OCI-LY3 (cell line): ENCODE measurements at regions not wholly inside any gene's neighbourhood (a gene's known extent, or its start where the extent isn't known, plus 50 kb on each side); places are given as distances from the start of the nearest gene placed in this dataset.

Source experiments
- H2AFZ ChIP-seq: fragments of 200-600, 300-600 bp; shearing (Covaris generic); 2 replicates; pipeline ENCODE4 v1.6.0; 2014; ENCODE audit warnings: antibody characterized with exemption, low read depth, low read length
- H3K27ac ChIP-seq: fragments of 200-600, 300-600 bp; sonication (generic); 2 replicates; pipeline ENCODE4 v1.5.1; 2014; ENCODE audit warnings: mild to moderate bottlenecking, low read length, moderate library complexity, mixed read lengths
- H3K27me3 ChIP-seq: fragments of 200-600, 300-600 bp; sonication (generic); 2 replicates; pipeline ENCODE4 v1.6.1; 2014; ENCODE audit warnings: low read depth, low read length, mixed read lengths
- H3K36me3 ChIP-seq: fragments of 200-600, 300-600 bp; sonication (generic); replicated peaks from 2 replicates; pipeline ENCODE3; 2014; ENCODE audit warnings: low read depth, low read length, mixed read lengths
- H3K4me1 ChIP-seq: fragments of 300-600, 200-600 bp; sonication (generic); 2 replicates; pipeline ENCODE4 v1.6.1; 2014; ENCODE audit warnings: low read length, mixed read lengths
- H3K4me2 ChIP-seq: fragments of 200-600, 300-600 bp; sonication (generic); 2 replicates; pipeline ENCODE4 v1.6.1; 2014; ENCODE audit warnings: low read length, mixed read lengths
- H3K4me3 ChIP-seq: fragments of 300-600, 200-600 bp; sonication (generic); 2 replicates; pipeline ENCODE4 v1.5.1; 2014; ENCODE audit warnings: antibody characterized with exemption, mild to moderate bottlenecking, low read length, moderate library complexity
- H3K79me2 ChIP-seq: fragments of 300-600, 200-600 bp; shearing (Covaris generic); 2 replicates; pipeline ENCODE4 v1.6.1; 2014; ENCODE audit warnings: mild to moderate bottlenecking, low read length, mixed read lengths
- H3K9ac ChIP-seq: fragments of 300-600, 200-600 bp; shearing (Covaris generic); 2 replicates; pipeline ENCODE4 v1.6.0; 2014; ENCODE audit warnings: mild to moderate bottlenecking, low read length, moderate library complexity
- H3K9me3 ChIP-seq: fragments of 200-600, 300-600 bp; shearing (Covaris generic); 2 replicates; pipeline ENCODE4 v1.6.1; 2014; ENCODE audit warnings: low read length, mixed read lengths; ENCODE audit not compliant: insufficient read depth
- H4K20me1 ChIP-seq: fragments of 200-600, 300-600 bp; sonication (generic); 2 replicates; pipeline ENCODE4 v1.6.1; 2016; ENCODE audit warnings: low read length, mixed read lengths; ENCODE audit not compliant: insufficient read depth
- EZH2phosphoT487 ChIP-seq: fragments of 200-600 bp; shearing (Covaris generic); IDR thresholded peaks from 2 replicates; pipeline ENCODE4 v1.6.1; 2018; ENCODE audit warnings: antibody characterized with exemption, mixed run types, low read depth
- TF ChIP-seq, protein P1 (sequence below): fragments of 200-600, 300-600 bp; sonication (generic); IDR thresholded peaks from 2 replicates; pipeline ENCODE4 v1.5.1; 2014; ENCODE audit warnings: antibody characterized with exemption, low read length, low read depth

DNA sequence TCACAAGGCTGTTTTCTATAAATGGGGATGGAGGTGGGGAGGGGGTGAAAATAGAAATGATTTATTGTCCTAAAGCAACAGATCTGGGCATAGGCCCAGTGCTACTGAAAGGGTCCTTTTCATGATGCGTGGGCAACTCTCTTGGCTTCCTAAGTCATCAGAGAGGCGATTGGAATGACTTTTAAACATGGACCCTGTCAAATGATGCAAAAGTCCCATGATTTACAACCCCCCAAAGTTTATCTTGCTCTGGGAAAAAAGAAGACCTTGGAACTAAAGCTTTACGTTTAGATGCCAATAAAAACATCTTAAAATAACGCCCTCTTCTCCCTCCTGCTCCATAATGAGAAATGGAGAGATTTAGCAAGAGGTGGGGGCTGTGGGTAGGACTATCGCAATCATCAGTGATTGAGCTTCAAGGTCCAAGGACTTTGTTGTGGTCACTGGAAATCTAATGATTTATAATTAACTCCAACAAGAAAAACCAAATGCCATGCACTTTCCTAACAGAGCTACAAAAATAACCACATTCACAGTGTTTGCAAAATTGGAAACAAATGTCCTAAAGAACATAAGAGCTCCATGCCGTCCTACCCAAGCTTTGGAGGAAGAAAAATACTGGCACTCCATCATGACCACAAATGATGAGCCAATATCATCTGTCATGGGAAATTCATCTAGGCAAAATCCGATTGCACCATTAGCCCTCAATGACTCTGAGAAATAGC lies 167.5 kb upstream of the CLINT1 start:
- TF ChIP-seq, protein P1, sequence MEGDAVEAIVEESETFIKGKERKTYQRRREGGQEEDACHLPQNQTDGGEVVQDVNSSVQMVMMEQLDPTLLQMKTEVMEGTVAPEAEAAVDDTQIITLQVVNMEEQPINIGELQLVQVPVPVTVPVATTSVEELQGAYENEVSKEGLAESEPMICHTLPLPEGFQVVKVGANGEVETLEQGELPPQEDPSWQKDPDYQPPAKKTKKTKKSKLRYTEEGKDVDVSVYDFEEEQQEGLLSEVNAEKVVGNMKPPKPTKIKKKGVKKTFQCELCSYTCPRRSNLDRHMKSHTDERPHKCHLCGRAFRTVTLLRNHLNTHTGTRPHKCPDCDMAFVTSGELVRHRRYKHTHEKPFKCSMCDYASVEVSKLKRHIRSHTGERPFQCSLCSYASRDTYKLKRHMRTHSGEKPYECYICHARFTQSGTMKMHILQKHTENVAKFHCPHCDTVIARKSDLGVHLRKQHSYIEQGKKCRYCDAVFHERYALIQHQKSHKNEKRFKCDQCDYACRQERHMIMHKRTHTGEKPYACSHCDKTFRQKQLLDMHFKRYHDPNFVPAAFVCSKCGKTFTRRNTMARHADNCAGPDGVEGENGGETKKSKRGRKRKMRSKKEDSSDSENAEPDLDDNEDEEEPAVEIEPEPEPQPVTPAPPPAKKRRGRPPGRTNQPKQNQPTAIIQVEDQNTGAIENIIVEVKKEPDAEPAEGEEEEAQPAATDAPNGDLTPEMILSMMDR = no peak
- TF ChIP-seq EZH2phosphoT487 = no peak
- H3K79me2 ChIP-seq = no peaks in the 10 kb centered on the region
- no peaks in the 10 kb centered on the region for H3K4me1 ChIP-seq
- H3K4me2 ChIP-seq = no peak overlapping the region
- H3K9ac ChIP-seq = no peak overlapping the region
- no peak overlapping the region for H3K27ac ChIP-seq
- H3K9me3 ChIP-seq = no peaks in the 10 kb centered on the region
- H3K27me3 ChIP-seq = no peaks in the 10 kb centered on the region
- no peak overlapping the region for H3K4me3 ChIP-seq
- no peaks in the 10 kb centered on the region for H4K20me1 ChIP-seq
- no peaks in the 10 kb centered on the region for H3K36me3 ChIP-seq
- no peak overlapping the region for H2AFZ ChIP-seq

DNA sequence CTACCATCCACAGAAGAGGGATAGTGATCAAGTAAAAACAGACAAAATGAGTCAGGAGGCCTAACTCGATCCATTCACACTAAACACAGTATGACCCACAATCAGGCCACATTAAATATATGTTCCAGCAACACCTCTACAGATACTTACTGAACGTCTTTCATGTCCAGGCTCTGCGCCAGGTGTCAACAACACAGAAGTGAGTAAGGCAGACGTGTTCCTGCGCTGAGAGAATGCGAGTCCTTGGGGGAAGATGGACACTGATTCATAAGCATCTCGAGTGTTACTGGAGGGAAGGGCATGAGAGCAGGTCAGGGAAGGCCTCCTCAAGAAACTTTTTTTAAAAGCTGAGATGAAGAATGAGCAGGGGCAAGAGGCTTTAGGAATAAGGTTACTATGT lies 164.3 kb upstream of the CLINT1 start:
- H3K27ac ChIP-seq = no peak overlapping the region
- H3K9me3 ChIP-seq = no peaks in the 10 kb centered on the region

DNA sequence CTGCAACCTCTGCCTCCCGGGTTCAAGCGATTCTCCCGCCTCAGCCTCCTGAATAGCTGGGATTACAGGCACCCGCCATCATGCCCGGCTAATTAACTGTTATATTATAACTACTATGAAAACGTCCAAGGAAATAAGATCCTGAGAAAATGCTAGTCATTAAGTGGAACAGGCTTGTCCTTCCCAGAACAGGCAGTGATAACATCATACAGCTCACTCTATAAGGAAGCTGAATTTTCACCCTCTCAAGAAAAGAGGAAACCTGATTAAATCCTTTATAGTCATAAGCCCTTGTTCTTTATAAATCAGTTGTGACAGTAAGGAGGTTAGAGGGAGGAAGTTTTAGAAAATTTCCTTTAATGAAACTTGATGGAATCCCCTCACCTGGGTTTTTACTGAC lies 163.9 kb upstream of the CLINT1 start:
- Histone ChIP-seq H3K4me2 (no peak overlapping the region), H3K9ac (no peak overlapping the region), H3K27me3 (no peaks in the 10 kb centered on the region), H3K9me3 (no peaks in the 10 kb centered on the region), H3K27ac (no peak overlapping the region), H3K4me1 (no peaks in the 10 kb centered on the region), H2AFZ (no peak overlapping the region), H3K36me3 (no peaks in the 10 kb centered on the region), H3K4me3 (no peak overlapping the region), H4K20me1 (no peaks in the 10 kb centered on the region), H3K79me2 (no peaks in the 10 kb centered on the region)
- TF ChIP-seq, protein P1 = no peak
- no peak for TF ChIP-seq EZH2phosphoT487

More for the DNA sequence above, 164.3 kb upstream of the CLINT1 start:
- H3K36me3 ChIP-seq = no peaks in the 10 kb centered on the region
- H3K79me2 ChIP-seq = no peaks in the 10 kb centered on the region
- no peaks in the 10 kb centered on the region for H3K27me3 ChIP-seq
- no peaks in the 10 kb centered on the region for H4K20me1 ChIP-seq
- no peak overlapping the region for H3K9ac ChIP-seq
- H2AFZ ChIP-seq = no peak overlapping the region
- TF ChIP-seq, protein P1 = no peak
- TF ChIP-seq EZH2phosphoT487 = no peak
- H3K4me3 ChIP-seq = no peak overlapping the region
- H3K4me1 ChIP-seq = no peaks in the 10 kb centered on the region
- no peak overlapping the region for H3K4me2 ChIP-seq

DNA sequence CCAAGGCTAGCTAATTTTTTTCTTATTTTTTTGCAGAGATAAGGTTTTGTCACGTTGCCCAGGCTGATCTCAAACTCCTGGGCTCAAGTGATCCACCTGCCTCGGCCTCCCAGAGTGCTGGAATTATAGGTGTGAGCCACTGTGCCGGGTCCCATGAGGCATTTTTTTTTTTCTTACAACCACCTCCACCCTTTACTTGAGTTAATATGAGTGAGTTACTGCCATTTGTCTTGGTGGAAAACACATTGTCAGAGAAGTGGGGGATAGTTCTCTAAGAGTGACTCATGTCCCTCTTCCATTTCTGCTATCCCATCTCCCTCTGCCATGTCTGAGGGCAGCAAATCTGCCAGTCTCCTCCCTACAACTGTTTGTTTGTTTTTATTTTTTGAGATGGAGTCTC lies 163.4 kb upstream of the CLINT1 start:
- no peaks in the 10 kb centered on the region for H4K20me1 ChIP-seq
- no peaks in the 10 kb centered on the region for H3K36me3 ChIP-seq
- no peak overlapping the region for H2AFZ ChIP-seq
- H3K27ac ChIP-seq = no peak overlapping the region
- no peaks in the 10 kb centered on the region for H3K27me3 ChIP-seq
- no peaks in the 10 kb centered on the region for H3K9me3 ChIP-seq
- no peak for TF ChIP-seq EZH2phosphoT487
- TF ChIP-seq, protein P1 = no peak
- H3K4me1 ChIP-seq = no peaks in the 10 kb centered on the region
- no peak overlapping the region for H3K4me3 ChIP-seq
- no peak overlapping the region for H3K4me2 ChIP-seq
- H3K79me2 ChIP-seq = no peaks in the 10 kb centered on the region
- H3K9ac ChIP-seq = no peak overlapping the region
